CD4-positive, alpha-beta T cell treated with Interleukin-6 for 4 hours (primary cell): ENCODE measurements at regions not wholly inside any gene's neighbourhood (a gene's known extent, or its start where the extent isn't known, plus 50 kb on each side); places are given as distances from the start of the nearest gene placed in this dataset.
"Not testable (repeated sequence)": the region's sequence is repeated elsewhere in the genome, so short reads cannot be mapped to it uniquely, and the experiment has no call there.

Experiments
- DNase-seq: peaks from one replicate; pipeline ENCODE4 v3.0.0-alpha.2; 2020; ENCODE audit warnings: mixed read lengths

DNA sequence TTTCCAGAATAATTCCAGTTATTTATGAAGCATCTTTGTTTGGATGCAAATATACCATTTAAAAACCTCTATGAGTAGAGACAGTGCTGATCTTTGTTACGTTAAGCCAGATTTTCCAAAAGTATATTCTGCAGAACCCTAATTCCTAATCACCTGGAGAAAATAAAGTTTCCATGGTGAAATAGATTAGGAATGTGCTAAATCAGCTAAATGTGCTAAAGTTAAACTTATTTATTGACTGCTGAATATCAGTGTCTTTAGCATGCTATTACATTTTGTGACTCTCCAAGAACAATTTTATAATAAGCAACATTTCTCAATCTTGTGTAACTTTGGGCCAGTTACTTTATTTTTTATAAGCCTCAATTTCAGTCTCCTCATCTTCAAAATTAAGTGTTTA is 196.3 kb upstream of the NFIA start:
- DNase-seq: no peak

DNA sequence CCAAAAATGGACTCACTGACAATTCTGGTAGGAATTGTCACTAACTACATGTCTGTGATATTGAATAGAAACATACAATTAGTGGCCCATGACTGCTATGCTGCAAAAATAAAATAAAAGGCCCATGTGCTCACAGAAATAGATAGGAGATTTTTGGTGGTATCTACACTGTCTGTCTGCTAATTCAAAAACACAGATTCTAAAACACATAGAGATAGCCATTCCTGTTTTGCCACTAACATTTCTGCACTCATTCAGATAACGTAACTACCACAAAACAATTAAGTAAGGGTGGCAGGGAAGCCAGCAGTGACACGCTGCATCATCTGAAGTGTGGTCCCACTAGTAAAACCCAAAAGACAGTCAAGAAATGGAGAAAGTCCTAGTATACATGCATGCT is 202.2 kb upstream of the NFIA start:
- DNase-seq: no peak

DNA sequence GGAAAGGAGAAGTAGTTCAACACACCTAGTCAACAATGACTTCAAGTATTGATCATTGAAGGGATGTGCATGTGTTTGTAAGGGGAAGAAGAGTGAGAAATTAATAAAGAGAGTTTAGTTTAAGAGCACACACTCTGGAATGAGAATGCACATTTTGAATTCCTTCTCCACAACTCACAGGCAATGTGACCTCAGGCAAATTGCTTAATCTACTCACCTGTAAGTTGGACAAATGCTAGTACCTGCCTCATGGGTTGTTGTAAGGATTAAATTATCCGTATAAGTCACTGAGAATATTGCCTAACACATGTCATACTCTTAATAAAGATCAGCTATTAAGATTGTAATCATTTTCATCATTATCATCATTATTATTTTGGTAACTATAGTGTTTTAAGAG is 204.0 kb upstream of the NFIA start:
- no peak for DNase-seq

- no peak for DNase-seq
Measured at GRCh38 chr1:60877376-60877775, 205.0 kb upstream of the NFIA start.

GRCh38 chr1:60876952-60877351 is 205.4 kb upstream of the NFIA start:
- DNase-seq: no peak

- no peak for DNase-seq
Measured at GRCh38 chr1:60875138-60875537, 207.2 kb upstream of the NFIA start.

- no peak for DNase-seq
Measured at GRCh38 chr1:60874718-60875117, 207.6 kb upstream of the NFIA start.

DNA sequence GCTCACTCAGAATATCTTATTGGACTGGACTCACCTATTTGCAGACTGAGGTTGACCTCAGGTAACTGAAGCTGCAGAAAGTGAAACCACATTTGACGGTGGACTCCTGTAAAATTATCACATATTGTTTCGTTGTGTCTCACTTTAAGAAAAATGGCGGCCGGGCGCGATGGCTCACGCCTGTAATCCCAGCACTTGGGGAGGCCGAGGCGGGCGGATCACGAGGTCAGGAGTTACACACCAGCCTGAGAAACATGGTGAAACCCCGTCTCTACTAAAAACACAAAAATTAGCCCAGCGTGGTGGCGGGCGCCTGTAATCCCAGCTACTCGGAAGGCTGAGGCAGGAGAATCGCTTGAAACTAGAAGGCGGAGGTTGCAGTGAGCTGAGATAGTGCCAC is 209.0 kb upstream of the NFIA start:
- not testable (repeated sequence) for DNase-seq

DNA sequence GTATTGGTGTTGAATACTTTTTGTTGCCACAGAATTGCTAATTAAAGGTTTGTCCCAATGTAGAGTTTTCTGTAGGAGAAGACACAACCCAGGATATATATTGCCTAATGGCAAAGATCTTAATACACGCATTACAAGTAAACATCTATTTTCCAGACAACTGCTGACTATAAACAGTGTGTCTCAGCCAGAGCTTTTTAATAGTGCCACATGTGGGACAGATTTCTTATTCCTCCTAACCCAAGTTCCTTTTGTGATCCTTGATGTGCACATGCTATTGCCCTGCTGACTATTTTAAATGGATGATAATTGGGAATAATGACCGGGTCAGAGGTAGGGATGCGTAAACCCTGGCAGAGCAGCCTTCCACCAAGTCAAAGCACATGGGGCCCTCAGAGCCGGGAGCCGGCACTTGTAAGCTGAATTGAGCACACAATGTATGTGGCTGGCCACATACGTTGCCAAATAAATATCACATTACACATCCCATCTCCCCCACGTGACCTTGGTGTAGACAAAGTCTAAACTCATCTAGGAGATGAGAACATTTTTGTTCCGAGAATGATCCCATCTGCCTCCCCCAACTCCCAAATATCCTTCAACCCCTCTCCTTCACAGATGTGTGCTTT is 209.8 kb upstream of the NFIA start:
- no peak for DNase-seq

DNA sequence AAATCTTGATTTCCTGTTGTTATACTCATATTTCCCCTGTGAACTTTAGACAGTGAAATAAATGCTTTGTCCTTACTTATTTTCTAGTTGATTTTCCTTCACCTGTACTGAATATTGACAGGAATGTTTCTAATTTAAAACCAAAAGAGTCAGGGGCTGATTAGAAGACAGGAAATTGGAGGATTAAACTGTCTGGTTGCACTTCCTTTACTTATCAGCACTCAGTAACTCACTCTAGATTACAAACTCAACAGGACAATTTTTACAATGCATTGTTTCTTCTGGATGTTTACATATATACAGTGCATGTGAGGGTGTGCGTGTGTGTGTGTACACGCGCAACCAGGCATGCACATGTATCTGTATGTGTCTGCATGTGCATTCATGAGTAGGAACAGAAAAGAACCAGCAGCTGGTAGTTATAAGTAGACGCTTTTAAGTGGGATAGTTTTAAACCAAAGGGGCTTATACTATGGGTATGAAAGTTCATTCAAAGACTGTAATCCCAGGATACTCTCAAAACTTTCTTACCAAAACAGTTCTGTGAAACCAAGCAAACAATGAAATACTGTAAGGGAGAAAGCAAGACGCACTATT is 212.0 kb upstream of the NFIA start:
- no peak for DNase-seq

DNA sequence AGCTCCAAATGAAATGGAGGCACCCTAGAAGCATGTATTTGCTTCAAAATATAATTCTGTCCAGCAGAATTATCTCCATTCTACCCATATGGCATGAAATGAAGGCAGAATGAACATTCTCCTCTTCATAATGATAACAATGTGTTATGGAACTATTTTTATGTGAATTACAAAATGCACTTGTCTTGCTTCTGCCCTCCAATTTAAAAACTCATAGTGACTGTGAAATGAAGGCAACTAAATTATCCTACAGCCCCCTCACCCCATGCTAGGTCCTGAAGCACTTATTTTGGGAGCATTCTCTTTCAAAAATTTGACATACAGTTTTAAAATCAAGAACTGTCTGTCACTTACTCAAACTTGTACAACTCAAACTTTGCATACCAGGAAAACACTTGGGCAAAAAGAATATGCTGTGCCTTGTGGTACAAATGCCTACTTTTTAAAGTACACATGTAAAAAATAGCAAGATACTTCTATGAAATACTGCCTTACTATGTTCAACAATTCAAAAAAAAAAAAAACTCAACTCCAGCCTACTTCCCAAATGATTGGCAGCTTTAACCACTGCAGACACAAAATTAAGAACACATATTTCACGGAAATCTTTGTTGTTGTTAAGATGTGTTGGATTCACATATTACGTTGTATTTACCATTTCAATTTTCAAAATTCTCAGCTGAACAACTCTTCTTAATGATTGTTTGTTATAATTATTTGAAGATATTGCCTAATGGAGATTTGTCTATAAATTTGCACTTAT is 213.3 kb upstream of the NFIA start:
- DNase-seq: no peak

- no peak for DNase-seq
Measured at GRCh38 chr1:60867782-60868181, 214.6 kb upstream of the NFIA start.

- DNase-seq: no peak
Measured at GRCh38 chr1:60866917-60867531, 215.3 kb upstream of the NFIA start.

DNA sequence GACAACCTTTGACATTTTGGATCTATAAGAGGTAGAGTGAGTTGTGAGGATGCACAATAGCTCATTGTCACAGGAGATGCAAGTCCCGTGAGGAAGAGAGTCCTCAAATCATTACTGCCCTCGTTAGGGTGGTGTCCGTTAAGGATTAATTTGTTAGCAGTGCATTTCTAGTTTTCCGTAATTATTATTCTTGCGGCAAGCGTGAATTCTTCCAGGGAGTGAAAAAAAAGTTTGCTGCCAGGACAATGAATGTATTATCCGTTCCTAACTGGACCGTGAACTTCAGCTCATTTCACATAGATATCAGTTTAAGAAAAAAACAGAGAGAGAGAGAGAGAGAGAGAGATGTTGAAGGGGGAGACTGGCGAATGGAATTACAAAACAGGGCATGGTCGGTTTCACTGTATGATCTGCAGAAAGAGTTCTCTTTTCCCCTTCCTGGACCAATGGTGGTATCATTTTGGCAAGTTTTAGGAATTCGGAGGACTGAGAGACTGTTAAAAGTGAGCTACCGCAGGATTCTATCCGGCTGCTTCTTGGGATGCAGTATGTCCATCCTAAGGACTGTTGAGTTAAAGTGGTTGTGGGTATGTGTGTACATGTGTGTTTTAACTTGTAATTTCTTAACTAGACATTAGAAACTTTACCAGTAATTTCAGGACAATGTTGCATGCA is 216.0 kb upstream of the NFIA start:
- DNase-seq: no peak

- DNase-seq: no peak
Measured at GRCh38 chr1:60865166-60865565, 217.2 kb upstream of the NFIA start.

DNA sequence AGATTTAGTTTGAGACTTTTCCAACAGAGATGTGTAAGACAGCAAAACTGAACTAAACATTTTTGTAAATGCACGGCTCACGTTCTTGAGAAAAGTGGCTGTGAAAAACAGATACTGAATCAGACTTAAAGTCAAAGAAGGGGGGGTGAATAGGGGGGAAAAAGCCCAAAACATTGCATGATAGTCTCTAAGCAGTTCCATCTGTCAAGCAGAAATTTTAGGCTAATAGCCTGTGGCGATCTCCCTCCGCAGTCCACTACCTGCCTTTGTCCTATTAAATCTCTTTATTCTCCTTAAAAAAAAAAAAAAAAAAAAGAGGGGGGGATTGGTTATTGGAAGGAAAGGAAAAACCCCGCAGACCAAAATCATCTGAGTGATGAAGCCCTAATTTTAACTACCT is 217.6 kb upstream of the NFIA start:
- DNase-seq: no peak

- no peak for DNase-seq
Measured at GRCh38 chr1:60863131-60863530, 219.2 kb upstream of the NFIA start.

GRCh38 chr1:60861961-60862567 is 220.3 kb upstream of the NFIA start:
- DNase-seq: no peak

DNA sequence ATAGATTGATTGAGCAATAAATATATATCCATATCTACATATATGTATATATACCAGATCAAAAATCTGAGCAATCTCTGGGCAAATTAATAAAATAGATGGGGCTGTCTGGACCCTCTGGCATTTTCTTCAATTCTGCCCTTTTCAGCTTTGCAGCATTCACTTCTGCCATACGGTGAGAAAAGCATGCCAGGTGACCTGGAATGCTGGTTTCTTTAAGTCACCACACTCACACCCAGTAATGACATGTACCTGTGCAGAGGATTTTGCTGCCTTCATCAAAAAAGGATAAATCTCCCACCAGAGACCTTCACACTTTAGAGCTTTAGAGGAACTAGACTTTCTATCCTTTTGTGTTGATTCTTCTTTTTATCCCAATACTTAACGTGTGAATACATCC is 223.2 kb upstream of the NFIA start:
- no peak for DNase-seq

- DNase-seq: no peak
Measured at GRCh38 chr1:60857851-60858250, 224.5 kb upstream of the NFIA start.

DNA sequence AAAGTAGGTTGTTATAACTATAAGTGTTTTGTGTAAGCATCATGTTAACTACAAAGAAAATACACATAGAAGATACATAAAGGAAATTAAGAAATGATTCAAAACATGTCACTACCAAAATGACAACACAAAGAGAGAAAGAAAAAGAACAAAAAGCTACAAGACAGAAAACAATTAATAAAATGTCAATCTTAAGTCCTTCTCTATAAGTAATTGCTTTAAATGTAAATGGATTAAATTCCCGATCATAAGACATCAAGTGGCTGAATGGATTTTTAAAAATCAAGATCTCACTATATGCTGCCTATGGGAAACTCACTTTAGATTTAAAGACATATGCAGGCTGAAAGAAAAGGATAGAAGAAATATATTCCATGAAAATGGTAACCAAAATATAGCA is 232.3 kb upstream of the NFIA start:
- DNase-seq: no peak

DNA sequence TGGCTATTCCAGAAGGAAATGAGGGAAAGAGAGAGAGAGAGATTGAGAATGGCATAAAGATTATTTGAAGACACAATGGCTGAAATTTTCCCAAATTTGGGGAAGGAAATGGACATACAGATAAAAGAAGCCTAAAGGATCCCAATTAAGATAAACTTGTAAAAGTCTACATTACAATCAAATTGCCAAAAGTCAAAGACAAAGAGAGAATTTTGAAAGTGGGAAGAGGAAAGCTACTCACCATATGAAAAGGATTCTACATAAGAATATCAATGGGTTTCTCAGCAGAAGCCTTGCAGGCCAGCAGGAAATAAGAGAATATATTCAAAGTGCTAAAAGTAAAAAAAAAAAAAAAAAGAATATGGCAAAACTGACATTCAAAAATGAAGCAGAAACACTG is 233.0 kb upstream of the NFIA start:
- no peak for DNase-seq

DNA sequence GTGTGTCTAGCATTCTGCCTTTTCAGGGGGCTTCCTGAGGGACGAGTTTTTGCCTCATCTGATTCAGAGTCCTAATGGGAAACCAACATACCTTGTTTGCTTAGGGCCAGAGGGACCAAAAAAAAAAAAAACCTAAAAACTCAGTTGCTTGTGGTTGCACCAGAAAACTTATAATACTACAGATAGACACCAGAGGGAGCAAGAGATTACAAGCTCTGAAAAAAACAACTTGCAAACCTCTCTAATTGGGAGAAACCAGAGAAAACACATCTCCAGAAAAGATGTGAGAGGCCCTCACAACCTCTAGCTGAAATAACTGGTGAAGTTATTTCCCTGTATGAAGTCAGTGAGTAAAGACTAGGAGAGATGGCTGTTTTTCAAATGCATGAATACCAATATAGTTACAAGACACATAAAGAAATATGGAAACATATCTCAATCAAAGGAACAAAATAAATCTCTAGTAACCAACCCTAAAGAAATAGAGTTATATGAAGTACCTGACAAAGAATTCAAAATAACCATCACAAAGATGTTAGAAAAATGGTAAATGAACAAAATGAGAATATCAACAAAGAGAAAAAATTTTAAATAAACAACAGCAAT is 233.7 kb upstream of the NFIA start:
- DNase-seq: no peak
